DND-41 (cell line): ENCODE measurements at regions not wholly inside any gene's neighbourhood (a gene's known extent, or its start where the extent isn't known, plus 50 kb on each side); places are given as distances from the start of the nearest gene placed in this dataset.

Experiments used
- ATAC-seq: fragments of 200-7000 bp; cut with Tn5 transposase; 3 replicates; pipeline ENCODE4 v1.9.1; 2021; ENCODE audit warnings: low read depth; ENCODE audit not compliant: insufficient read depth
- DNase-seq: peaks from one replicate; pipeline ENCODE4 v3.0.0-alpha.2; 2020
- H2AFZ ChIP-seq: 2 replicates; pipeline ENCODE4 v1.6.0; 2012; ENCODE audit warnings: low read depth, low read length
- H3K27ac ChIP-seq: 2 replicates; pipeline ENCODE4 v1.5.1; 2012; ENCODE audit warnings: low read length, inconsistent platforms
- H3K27me3 ChIP-seq: fragments of 200-600 bp; sonication (generic); 2 replicates; pipeline ENCODE4 v1.6.0; 2012; ENCODE audit warnings: low read length, mild to moderate bottlenecking, inconsistent platforms; ENCODE audit not compliant: insufficient read depth, poor library complexity
- H3K36me3 ChIP-seq: 2 replicates; pipeline ENCODE4 v1.5.1; 2012; ENCODE audit warnings: low read length, inconsistent platforms; ENCODE audit not compliant: insufficient read depth
- H3K4me1 ChIP-seq: 2 replicates; pipeline ENCODE4 v1.5.1; 2012; ENCODE audit warnings: mild to moderate bottlenecking, low read length; ENCODE audit not compliant: insufficient read depth
- H3K4me2 ChIP-seq: 2 replicates; pipeline ENCODE4 v1.6.0; 2012; ENCODE audit warnings: mild to moderate bottlenecking, moderate library complexity, low read length, inconsistent platforms; ENCODE audit not compliant: insufficient read depth
- H3K4me3 ChIP-seq, 2 experiments: fragments of 200-600 bp in 1 of 2; shearing (Covaris generic) in 1 of 2; 2 replicates each; pipeline ENCODE4 v1.5.1; 2012 to 2016; ENCODE audit warnings: inconsistent platforms in 2 of 2, low read length in 2 of 2, mild to moderate bottlenecking in 2 of 2, low read depth in 1 of 2, moderate library complexity in 1 of 2
- H3K79me2 ChIP-seq: 2 replicates; pipeline ENCODE4 v1.6.0; 2012; ENCODE audit warnings: low read length, inconsistent platforms; ENCODE audit not compliant: insufficient read depth
- H3K9ac ChIP-seq: 2 replicates; pipeline ENCODE4 v1.6.0; 2012; ENCODE audit warnings: low read depth, mild to moderate bottlenecking, inconsistent platforms, low read length, moderate library complexity
- H3K9me3 ChIP-seq: 2 replicates; pipeline ENCODE4 v1.5.1; 2012; ENCODE audit warnings: low read length, moderate library complexity, mild to moderate bottlenecking, inconsistent platforms; ENCODE audit not compliant: insufficient read depth, severe bottlenecking
- H4K20me1 ChIP-seq: 2 replicates; pipeline ENCODE4 v1.6.0; 2012; ENCODE audit warnings: low read length; ENCODE audit not compliant: insufficient read depth
- EZH2 ChIP-seq: IDR thresholded peaks from 3 replicates; pipeline ENCODE4 v1.6.1; 2012; ENCODE audit warnings: borderline replicate concordance, low read depth, mild to moderate bottlenecking, moderate library complexity, low read length, inconsistent platforms; ENCODE audit not compliant: severe bottlenecking
- TF ChIP-seq, protein P1 (sequence below): IDR thresholded peaks from 2 replicates; pipeline ENCODE4 v1.5.1; 2012; ENCODE audit warnings: borderline replicate concordance, low read length, moderate library complexity, mild to moderate bottlenecking; ENCODE audit not compliant: poor library complexity, severe bottlenecking; ENCODE audit errors: extremely low read depth

DNA sequence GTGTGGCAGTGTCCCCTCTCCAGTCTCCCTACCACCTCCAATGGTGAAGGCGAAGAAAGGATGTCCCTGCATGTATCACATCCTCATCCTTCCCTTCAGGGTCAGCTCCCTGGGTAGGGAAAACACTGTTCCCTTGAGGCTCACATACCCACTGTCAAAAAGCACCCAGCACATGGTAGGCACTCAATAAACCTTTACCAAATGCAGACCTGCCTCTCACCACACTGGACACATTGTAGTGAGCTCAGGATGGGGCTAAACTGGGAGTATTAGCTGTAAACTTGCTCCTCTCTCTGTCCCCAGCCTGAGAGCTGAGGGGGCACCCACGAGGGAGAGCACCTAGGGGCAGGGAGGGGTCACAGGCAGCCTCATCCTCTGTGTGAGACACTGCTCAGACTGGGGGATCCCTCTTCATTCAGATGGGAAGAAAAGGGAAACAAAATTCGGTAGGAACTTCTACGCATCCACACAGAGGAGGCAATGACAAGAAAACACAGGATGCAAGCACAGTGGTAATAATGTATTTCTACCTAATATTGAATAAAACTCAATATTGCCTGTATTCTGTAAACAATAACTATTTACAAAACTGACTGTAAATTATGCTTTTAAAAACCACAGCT is 101.6 kb upstream of the TOP3B start:
- TF ChIP-seq, protein P1, sequence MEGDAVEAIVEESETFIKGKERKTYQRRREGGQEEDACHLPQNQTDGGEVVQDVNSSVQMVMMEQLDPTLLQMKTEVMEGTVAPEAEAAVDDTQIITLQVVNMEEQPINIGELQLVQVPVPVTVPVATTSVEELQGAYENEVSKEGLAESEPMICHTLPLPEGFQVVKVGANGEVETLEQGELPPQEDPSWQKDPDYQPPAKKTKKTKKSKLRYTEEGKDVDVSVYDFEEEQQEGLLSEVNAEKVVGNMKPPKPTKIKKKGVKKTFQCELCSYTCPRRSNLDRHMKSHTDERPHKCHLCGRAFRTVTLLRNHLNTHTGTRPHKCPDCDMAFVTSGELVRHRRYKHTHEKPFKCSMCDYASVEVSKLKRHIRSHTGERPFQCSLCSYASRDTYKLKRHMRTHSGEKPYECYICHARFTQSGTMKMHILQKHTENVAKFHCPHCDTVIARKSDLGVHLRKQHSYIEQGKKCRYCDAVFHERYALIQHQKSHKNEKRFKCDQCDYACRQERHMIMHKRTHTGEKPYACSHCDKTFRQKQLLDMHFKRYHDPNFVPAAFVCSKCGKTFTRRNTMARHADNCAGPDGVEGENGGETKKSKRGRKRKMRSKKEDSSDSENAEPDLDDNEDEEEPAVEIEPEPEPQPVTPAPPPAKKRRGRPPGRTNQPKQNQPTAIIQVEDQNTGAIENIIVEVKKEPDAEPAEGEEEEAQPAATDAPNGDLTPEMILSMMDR, result no peak
- no peak for TF ChIP-seq EZH2
- ATAC-seq (no peak), DNase-seq (no peak)
- Histone ChIP-seq H3K27me3 (peaks cover 38% of the 10 kb centered on the region), H4K20me1 (no peaks in the 10 kb centered on the region), H3K79me2 (no peaks in the 10 kb centered on the region), H2AFZ (no peak overlapping the region), H3K4me3 (no peak overlapping the region), H3K36me3 (no peaks in the 10 kb centered on the region), H3K27ac (no peak overlapping the region), H3K4me2 (no peak overlapping the region), H3K4me1 (no peaks in the 10 kb centered on the region), H3K9ac (no peak overlapping the region), H3K9me3 (no peaks in the 10 kb centered on the region)

DNA sequence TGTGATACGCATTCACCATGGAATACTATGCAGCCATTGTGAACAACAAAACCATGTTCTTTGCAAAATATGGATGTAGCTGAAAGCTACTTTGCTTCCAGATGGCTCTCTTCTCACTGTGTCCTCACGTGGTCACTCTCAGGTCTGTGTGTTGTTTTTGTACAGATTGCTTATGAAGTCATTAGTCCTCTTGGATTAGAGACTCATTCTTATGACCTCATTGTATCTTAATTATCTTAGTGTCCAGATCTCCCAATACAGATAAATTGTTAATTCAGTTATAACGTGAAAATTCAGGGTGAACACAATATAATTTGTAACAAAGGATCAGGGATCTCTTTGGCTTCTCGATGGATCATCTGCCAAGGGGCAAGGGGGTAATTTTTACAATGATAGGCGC is 100.4 kb upstream of the TOP3B start:
- no peak overlapping the region for H2AFZ ChIP-seq
- H3K27ac ChIP-seq, result no peak overlapping the region
- no peaks in the 10 kb centered on the region for H4K20me1 ChIP-seq
- no peak overlapping the region for H3K4me2 ChIP-seq
- H3K36me3 ChIP-seq, result no peaks in the 10 kb centered on the region
- H3K4me1 ChIP-seq, result no peaks in the 10 kb centered on the region
- H3K9me3 ChIP-seq, result no peaks in the 10 kb centered on the region
- ATAC-seq, result no peak
- H3K4me3 ChIP-seq, result no peak overlapping the region
- no peak overlapping the region for H3K9ac ChIP-seq
- TF ChIP-seq EZH2, result no peak
- TF ChIP-seq, protein P1, result no peak
- H3K27me3 ChIP-seq, result peaks cover 38% of the 10 kb centered on the region
- no peak for DNase-seq
- no peaks in the 10 kb centered on the region for H3K79me2 ChIP-seq

DNA sequence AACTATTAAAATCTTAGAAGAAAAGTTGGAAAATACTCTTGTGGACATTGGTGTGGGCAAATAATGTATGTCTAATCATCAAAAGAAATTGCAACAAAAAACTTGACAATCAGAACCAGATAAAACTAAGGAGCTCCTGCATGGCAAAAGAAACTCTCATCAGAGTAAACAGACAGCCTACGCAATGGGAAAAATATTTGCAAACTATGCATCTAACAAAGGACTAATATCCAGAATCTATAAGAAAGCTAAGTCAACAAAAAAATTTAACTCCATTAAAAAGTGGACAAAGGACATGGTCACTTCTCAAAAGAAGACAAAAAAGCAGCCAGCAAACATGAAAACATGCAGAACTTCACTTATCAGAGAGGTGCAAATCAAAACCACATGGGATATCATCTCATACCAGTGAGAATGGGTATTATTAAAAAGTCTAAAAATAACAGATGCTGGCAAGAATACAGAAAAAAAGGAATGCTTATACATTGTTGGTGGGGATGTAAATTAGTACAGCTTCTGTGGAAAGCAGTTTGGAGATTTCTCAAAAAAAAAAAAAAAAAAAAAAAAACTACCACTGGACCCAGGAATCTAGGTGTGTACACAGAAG is 99.7 kb upstream of the TOP3B start:
- Histone ChIP-seq H3K27ac (no peak overlapping the region), H3K4me3 (no peak overlapping the region), H3K79me2 (no peaks in the 10 kb centered on the region), H3K9ac (no peak overlapping the region), H3K9me3 (no peaks in the 10 kb centered on the region), H3K4me2 (no peak overlapping the region), H2AFZ (no peak overlapping the region), H3K4me1 (no peaks in the 10 kb centered on the region), H3K27me3 (peaks cover 35% of the 10 kb centered on the region), H3K36me3 (no peaks in the 10 kb centered on the region), H4K20me1 (no peaks in the 10 kb centered on the region)
- ATAC-seq (no peak), DNase-seq (no peak)
- TF ChIP-seq EZH2, result no peak
- TF ChIP-seq, protein P1, result no peak

DNA sequence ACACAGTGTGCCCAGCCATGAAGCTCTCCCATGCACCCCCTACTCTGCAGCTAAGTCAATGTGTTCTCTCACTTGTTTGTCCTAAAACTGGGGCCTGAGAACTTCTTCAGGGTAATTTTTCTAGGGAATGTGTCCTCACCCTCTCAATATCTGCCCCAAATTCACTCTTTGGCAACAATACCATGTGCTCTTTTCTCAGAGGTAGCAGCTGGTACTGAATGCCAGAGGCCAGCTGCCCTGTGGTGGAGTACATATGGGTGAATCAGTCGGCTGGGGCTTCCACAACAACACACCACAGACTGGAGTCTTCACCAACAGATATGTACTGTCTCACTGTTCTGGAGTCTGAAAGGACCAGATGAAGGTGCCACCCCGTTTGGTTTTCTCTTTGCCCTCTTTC is 97.7 kb upstream of the TOP3B start:
- no peak overlapping the region for H3K4me2 ChIP-seq
- no peaks in the 10 kb centered on the region for H3K9me3 ChIP-seq
- H3K79me2 ChIP-seq, result no peaks in the 10 kb centered on the region
- no peak overlapping the region for H2AFZ ChIP-seq
- DNase-seq (no peak), ATAC-seq (no peak; the same call in 2 of the 3 replicates)
- no peaks in the 10 kb centered on the region for H3K36me3 ChIP-seq
- no peaks in the 10 kb centered on the region for H4K20me1 ChIP-seq
- H3K27me3 ChIP-seq, result peaks cover 40% of the 10 kb centered on the region
- H3K9ac ChIP-seq, result no peak overlapping the region
- TF ChIP-seq, protein P1, result no peak
- no peak for TF ChIP-seq EZH2
- H3K4me1 ChIP-seq, result no peaks in the 10 kb centered on the region
- H3K27ac ChIP-seq, result no peak overlapping the region
- H3K4me3 ChIP-seq, result no peak overlapping the region
